ENCODE measurements at regions not wholly inside any gene's neighbourhood (a gene's known extent, or its start where the extent isn't known, plus 50 kb on each side); places are given as distances from the start of the nearest gene placed in this dataset.

GRCh38 chr13:39226359-39226758 lies 188.1 kb downstream of the NHLRC3 start:
- no peak for DNase-seq
- H3K9me3 Mint-ChIP-seq (ENCODE audit: unreplicated experiment): no peaks in the 10 kb centered on the region
- peaks cover 3% of the 10 kb centered on the region for H3K4me1 Mint-ChIP-seq (ENCODE audit: low read depth, unreplicated experiment)
- peaks cover 5% of the 10 kb centered on the region for H3K27me3 Mint-ChIP-seq (ENCODE audit: unreplicated experiment)
- H3K27ac Mint-ChIP-seq (ENCODE audit: unreplicated experiment): no peak overlapping the region
- no peaks in the 10 kb centered on the region for H3K36me3 Mint-ChIP-seq (ENCODE audit: unreplicated experiment)
- no peak overlapping the region for H3K4me3 Mint-ChIP-seq (ENCODE audit: unreplicated experiment)
- no peak for TF ChIP-seq CTCF (IDR thresholded peaks at IDR 0.05; ENCODE audit: partially characterized antibody, unreplicated experiment)

- no peak overlapping the region for H3K4me3 Mint-ChIP-seq (ENCODE audit: unreplicated experiment)
- no peaks in the 10 kb centered on the region for H3K9me3 Mint-ChIP-seq (ENCODE audit: unreplicated experiment)
- no peak overlapping the region for H3K27ac Mint-ChIP-seq (ENCODE audit: unreplicated experiment)
- H3K27me3 Mint-ChIP-seq (ENCODE audit: unreplicated experiment): no peaks in the 10 kb centered on the region
- no peak for TF ChIP-seq CTCF (IDR thresholded peaks at IDR 0.05; ENCODE audit: partially characterized antibody, unreplicated experiment)
- no peaks in the 10 kb centered on the region for H3K36me3 Mint-ChIP-seq (ENCODE audit: unreplicated experiment)
- peaks cover 7% of the 10 kb centered on the region for H3K4me1 Mint-ChIP-seq (ENCODE audit: low read depth, unreplicated experiment)
- no peak for DNase-seq
Observed at GRCh38 chr13:39232401-39232980, 194.2 kb downstream of the NHLRC3 start.

- no peak for DNase-seq
- no peak overlapping the region for H3K27ac Mint-ChIP-seq (ENCODE audit: unreplicated experiment)
- no peaks in the 10 kb centered on the region for H3K27me3 Mint-ChIP-seq (ENCODE audit: unreplicated experiment)
- no peak for TF ChIP-seq CTCF (IDR thresholded peaks at IDR 0.05; ENCODE audit: partially characterized antibody, unreplicated experiment)
- no peaks in the 10 kb centered on the region for H3K36me3 Mint-ChIP-seq (ENCODE audit: unreplicated experiment)
- H3K4me3 Mint-ChIP-seq (ENCODE audit: unreplicated experiment): no peak overlapping the region
- H3K4me1 Mint-ChIP-seq (ENCODE audit: low read depth, unreplicated experiment): peaks cover 4% of the 10 kb centered on the region
- peaks cover 1% of the 10 kb centered on the region for H3K9me3 Mint-ChIP-seq (ENCODE audit: unreplicated experiment)
Observed at GRCh38 chr13:39232999-39233398, 194.7 kb downstream of the NHLRC3 start.

GRCh38 chr13:39233519-39233918 lies 195.3 kb downstream of the NHLRC3 start:
- no peak for TF ChIP-seq CTCF (IDR thresholded peaks at IDR 0.05; ENCODE audit: partially characterized antibody, unreplicated experiment)
- Mint-ChIP-seq H3K27me3 (ENCODE audit: unreplicated experiment) (no peaks in the 10 kb centered on the region), H3K27ac (ENCODE audit: unreplicated experiment) (no peak overlapping the region)

GRCh38 chr13:39244561-39245230 lies 206.4 kb downstream of the NHLRC3 start:
- no peaks in the 10 kb centered on the region for H3K27me3 Mint-ChIP-seq (ENCODE audit: unreplicated experiment)
- no peak overlapping the region for H3K27ac Mint-ChIP-seq (ENCODE audit: unreplicated experiment)
- H3K4me3 Mint-ChIP-seq (ENCODE audit: unreplicated experiment): no peak overlapping the region
- no peaks in the 10 kb centered on the region for H3K9me3 Mint-ChIP-seq (ENCODE audit: unreplicated experiment)
- DNase-seq: no peak
- H3K36me3 Mint-ChIP-seq (ENCODE audit: unreplicated experiment): no peaks in the 10 kb centered on the region
- TF ChIP-seq CTCF (IDR thresholded peaks at IDR 0.05; ENCODE audit: partially characterized antibody, unreplicated experiment): no peak
- peaks cover 8% of the 10 kb centered on the region for H3K4me1 Mint-ChIP-seq (ENCODE audit: low read depth, unreplicated experiment)

More at GRCh38 chr13:39233519-39233918, 195.3 kb downstream of the NHLRC3 start:
- DNase-seq: no peak
- H3K9me3 Mint-ChIP-seq (ENCODE audit: unreplicated experiment): peaks cover 4% of the 10 kb centered on the region
- peaks cover 4% of the 10 kb centered on the region for H3K4me1 Mint-ChIP-seq (ENCODE audit: low read depth, unreplicated experiment)
- H3K36me3 Mint-ChIP-seq (ENCODE audit: unreplicated experiment): no peaks in the 10 kb centered on the region
- no peak overlapping the region for H3K4me3 Mint-ChIP-seq (ENCODE audit: unreplicated experiment)
